HG02798 (cell line): ENCODE measurements at regions not wholly inside any gene's neighbourhood (a gene's known extent, or its start where the extent isn't known, plus 50 kb on each side); places are given as distances from the start of the nearest gene placed in this dataset.
"Not testable (repeated sequence)": the region's sequence is repeated elsewhere in the genome, so short reads cannot be mapped to it uniquely, and the experiment has no call there.

ENCODE experiments used
- ATAC-seq: cut with Tn5 transposase; IDR thresholded peaks from one replicate; pipeline ENCODE4 v1.9.1; 2021; ENCODE audit warnings: mild to moderate bottlenecking; ENCODE audit not compliant: unreplicated experiment, poor library complexity

DNA sequence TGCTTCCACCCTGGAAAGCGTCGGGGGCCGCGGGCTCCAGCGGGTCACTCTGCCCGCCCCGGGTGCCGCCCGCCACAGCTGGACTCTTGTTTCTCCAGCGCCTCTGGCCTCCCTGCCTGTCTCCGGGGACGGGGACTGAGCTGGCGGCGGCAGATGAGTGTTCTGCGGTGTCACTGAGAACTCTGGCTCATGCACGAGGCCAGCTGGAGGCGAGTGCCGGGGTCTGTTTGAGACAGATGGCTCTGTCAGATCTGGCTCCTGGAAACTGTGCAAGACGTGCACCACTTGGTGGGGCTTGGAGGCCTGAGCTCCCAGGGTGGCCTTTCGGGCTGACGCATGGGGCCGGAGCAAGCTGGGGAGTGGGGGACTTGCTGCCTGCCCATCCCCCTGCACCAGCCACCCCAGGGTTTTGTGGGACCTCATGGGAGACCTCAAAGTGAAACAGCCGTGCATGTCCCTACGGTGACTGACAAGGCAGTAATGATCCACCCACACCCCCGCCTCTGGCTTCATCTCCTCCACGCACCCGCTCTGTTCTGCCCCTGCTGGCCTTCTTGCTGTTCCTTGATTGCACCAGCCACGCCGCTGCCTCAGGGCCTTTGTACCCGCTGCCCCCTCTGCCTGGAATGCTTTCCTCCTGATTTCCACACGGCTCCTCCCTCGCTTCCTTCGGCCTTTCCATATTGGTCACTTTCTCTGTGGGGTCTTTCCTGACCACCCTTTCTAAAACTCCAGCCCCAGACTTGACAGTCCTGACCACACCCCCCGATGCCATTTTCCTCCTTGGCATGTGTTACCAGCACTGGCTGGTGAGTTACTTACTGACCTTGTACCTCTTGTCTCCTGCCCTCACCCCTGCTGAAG, 174.9 kb upstream of the CIBAR2 start:
- no peak for ATAC-seq

DNA sequence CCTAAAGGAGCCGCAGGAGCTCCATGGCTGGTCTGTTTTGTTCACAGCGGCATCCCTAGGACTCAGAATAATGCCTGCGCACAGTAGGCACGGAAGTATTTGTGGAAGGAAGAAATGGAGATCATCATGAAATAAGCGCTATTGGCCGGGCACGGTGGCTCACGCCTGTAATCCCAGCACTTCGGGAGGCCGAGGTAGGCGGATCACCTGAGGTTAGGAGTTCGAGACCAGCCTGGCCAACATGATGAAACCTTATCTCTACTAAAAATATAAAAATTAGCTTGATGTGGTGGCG, 175.5 kb upstream of the CIBAR2 start:
- ATAC-seq = not testable (repeated sequence)

DNA sequence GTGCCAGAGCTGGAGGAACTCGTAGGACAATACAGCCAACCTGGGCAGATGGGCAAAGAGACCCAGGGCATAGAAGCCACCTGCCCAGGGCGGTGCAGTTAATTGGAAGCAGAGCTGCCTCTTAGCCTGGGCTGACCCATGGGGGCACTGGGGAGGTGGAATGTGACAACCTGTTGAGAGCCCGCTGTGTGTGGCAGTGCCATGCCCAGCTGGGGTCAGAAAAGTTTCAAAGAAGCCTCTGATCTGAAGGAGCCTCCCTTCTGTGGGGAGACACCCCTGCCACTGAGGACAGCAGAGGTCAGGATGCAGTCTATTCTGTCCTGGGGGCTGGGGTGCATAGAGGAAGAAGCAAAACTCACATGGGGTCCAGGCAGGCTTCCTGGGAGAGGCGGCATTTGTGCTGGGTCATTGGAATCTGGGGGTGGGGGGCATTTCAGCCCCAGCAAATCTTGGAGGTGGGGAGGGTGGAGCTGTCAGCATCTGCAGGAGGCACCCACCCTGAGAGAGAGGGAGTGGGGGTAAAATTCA, 176.1 kb upstream of the CIBAR2 start:
- no peak for ATAC-seq

DNA sequence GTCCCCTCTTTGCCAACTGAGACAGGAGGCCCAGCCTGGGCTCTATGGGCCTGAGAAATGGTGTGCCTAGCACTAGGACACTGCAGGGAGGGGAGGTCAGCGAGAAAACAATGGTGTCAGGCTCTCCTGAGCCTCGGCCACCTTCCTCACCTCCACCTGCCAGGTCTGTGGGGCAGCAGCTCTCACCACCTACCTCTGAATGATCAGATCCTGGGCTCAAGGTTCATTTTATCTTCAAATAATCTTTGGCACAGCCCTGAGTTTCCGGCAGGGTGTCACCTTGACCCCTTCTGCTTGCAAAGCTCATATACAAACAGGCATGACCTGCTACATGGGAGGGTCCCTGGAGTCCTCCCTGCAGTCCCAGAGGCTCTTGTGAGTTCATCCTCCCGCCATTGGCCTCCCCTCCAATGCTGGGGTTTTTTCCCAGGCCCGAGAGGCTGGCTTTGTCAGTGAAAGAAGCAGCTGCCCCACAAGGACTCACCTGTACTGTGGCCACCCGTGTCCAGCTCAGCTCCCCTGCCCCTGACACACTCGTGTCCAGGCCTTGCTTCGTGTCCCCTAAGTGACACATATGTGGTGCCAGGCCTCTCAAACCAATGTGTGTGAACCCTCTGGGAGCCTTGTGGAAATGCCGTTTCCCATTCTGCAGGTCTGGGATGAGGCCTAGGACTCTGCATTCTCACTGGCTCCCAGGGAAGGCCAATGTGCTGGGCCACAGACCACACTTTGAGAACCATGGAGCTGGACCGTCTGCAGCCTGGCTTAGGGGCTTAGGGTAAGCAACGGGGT, 176.8 kb upstream of the CIBAR2 start:
- ATAC-seq = no peak

DNA sequence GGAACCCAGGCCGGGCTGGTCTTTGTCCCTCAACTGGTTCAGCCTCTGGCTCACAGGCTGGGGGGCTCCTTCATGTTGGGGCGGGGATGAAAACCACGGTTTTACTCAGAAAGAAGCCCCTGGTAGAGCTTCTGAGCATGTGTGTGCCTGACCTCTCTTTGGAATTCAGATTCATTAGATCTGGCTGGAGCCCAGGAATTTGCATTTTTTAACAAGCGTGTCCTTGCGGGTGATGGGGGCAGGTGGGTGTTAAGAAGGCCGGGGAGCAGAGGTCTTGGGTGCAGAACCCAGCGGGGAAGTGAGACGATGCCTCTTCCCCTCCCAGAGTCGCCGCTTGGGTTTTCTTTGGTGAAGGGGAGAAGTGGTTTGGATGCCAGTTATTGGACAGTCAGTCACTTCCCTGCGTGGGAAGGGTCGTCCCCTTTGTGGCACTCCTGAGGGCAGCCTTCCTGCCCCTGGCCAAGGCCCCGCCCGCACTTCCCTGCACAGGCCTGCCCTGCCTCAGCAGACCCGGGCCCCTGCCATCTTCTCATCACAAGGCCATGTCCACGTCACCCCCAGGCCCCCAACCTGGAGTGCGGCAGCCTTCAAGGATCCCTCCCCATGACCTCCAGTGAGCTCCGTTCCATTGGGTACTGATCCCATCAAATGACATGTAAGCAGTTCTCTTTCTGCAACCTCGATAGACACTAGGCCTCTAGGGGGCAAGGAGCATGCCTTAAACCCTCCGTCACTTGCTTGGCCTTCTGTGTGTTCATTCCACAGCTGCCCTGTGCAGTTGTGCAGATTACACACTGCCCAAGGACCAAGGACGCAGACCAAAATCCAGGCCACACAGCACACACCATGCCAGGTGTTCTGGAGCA, 177.7 kb upstream of the CIBAR2 start:
- ATAC-seq = no peak

DNA sequence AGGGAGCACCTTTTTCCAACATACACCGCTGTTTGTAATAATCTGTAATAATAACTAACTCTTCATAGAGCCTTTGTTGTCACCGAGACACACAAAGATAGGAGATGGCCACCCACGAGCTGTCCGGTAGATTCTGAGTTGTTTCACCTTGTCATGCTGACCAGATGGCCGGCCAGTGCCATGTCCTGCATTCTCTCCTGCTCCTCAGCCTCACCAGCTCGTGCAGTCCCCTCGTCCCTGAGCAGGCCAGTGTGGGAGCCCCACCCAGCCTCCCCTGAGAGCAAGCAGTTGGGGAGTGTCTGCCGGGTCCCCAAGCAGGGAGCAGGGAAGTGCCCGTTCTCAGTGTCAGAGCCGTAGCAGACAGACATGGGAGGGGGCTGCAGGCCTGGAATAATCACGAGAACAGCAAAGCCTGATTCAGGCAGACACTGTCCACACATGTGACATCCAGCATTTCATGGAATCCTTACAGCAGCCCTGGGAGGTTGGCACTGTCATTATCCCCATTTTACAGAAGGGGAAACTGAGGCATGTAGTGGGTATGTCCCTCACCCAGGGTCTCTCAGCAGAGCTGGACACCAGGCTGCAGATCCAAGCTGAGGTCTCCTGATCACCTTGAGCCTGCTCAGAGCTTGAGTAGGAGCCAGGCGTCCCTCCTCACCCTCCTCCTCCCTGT, 178.5 kb upstream of the CIBAR2 start:
- ATAC-seq = no peak

DNA sequence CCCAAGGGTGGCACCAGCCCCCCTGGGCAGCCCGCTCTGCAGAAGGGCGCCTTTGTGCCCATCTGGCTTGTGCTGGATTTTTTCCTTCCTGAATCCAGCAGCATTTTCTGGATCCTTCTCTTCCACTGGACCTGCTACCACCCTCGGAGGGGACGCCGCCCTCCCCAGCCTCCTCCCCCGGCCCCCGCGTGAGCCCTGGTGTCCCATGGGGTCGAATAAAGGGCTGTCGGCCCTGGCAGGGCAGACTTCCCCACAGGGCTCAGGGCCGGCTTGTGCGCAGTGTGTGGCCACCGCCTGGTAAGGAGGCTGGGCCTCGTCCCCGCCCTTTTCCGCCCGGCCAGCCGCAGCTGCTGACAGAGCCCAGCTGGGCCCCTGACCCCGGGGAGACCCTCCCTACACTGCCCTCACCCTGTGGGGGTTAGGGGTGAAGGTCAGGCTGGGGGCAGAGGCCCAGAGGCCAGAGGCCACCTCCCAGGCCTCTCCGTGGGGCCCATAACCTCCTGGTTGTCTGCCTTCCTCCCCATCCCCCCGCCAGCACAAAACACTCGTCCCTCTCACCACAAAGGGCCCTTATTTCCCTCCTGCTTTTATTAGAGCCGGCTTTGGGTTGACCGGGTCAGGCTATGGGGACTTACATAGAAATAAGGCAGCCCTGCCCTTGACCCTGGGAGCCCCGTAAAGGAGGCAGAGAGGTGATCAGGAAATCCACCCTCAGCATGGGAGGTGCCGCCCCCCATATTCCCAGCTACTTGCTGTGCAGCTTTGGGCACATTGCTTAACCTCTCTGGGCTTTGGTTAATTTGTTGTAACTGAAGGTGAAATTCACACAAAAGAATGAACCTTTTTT, 179.3 kb upstream of the CIBAR2 start:
- no peak for ATAC-seq

DNA sequence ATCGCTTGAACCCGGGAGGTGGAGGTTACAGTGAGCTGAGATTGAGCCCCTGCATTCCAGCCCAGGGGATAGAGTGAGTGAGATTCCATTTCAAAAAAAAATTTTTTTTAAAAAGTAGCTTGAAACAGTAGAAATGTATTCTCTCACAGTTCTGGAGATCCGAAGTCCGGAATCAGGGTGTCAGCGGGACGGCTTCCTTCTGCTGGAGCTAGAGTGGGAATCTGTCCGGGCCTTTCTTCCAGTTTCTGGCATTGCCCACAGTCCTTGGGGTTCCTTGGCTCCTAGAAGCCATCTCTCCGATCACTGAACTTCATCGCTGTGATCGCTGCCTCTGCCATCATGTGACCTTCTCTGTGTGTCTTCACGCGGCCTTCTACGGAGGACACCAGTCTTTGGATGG, 181.2 kb upstream of the CIBAR2 start:
- no peak for ATAC-seq

DNA sequence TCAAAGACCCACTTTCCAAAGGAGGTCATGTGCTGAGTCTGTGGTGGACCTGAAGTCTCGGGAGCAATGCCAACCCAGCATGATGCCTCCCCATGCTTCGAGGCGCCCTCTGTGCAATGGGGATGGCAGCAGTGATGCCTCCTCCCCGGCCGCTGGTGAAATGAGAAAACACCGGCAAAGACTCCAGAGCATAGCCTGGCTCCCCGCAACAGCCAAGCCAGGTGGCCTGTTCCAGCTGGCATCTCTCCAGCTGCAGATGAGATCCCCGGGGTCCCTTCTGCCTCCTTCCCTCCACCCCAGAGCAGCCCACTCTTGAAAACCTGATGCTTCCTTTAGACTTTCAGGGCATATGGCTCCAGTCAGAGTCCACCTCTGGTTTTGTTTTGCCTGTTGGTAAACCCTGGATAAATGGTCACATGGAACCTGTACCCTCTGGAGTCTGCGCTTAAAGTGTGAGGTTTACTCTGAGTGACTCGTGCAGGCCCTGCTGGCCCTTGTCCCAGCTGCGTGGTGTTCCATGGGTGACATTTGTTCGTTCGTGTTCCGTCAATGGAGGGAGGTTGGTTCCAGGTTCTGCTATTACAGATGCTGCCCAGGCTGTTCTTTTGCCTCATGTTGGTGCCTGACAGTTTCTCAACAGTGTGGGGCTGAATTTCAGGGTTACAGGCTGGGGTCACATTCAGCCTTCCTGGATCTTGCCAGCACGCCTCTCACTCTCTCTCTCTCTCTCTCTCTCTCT, 181.8 kb upstream of the CIBAR2 start:
- no peak for ATAC-seq

DNA sequence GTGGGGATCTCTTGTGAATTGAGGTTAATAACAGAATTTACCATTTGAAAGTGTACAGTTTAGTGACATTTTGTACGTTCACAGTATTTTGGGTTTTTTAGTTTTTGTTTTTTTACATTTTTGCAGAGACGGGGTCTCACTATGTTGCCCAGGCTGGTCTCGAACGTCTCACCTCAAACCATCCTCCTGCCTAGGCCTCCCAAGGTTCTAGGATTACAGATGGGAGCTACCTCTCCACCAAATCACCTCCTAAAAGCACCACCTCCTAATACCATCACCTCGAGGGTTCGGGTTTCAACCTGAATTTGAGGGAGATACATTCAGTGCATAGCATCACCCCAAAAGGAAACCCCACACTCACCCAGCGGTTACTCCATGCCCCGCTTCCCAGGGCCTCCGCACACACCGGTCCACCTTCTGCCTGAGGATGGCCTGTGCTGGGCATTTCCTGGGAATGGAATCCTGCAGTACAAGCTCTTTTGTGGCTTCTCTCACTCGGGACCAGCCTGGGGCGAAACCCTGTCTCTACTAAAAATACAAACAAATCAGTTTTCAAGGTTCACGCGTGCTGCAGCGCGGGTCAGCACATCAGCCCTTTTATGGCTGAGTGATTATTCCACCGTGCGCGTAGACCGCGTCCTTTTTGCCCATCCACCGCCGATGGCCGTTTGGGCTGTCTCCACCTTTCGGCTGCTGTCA, 182.7 kb upstream of the CIBAR2 start:
- no peak for ATAC-seq

DNA sequence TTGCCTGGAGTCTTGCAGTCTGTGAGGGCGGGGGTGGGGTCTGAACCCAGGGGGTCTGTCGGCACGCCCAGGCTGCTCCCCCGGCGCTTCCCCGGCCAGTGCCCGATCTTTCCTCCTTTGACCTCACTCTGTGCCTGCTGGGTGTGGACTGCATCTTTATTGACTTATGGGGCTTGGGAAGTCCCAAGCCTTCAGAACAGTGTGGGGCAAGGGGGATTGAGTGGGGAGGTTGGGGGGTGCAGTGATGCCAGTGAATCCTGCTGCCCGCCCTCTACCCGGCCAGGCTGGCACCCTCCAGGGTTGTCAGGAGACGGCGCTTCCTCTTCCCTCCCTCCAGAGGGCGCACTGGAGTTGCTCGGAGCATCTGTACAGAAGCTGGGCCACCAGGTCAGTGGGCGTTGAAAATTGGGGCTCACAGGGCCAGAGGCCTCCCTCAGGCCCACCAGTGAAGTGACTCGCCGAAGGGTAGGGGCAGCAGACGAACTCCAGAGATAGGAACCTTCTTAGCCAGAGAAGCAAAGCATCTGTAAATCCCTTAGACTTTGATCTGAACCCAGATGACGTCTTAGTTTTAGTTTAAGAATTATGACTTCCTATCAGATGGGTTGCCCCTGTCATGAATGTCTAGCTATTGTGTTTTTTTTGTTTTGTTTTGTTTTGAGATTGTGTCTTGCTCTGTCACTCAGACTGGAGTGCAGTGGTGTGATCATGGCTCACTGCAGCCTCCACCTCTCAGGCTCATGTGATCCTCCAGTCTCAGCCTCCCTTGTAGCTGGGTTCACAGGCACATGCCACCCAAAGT, 184.8 kb upstream of the CIBAR2 start:
- no peak for ATAC-seq

DNA sequence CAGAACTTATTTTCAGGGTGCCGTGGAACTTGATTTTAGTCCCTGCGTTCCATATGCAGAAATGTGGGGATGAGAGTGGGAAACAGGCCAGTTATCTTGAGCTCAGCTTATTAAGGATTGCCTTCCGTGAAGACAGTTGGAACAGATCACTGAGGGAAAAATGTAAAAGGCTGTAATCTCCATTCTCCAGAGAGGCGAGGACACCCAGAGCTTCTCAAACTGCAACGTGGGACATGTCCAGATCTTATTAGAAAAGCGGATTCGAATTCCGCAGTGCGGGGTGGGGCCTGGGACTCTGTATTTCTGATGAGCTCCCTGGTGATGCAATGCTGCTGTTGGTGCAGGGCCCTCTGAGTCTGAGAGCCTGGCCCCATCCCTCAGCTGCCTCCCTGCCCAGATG, 185.6 kb upstream of the CIBAR2 start:
- ATAC-seq = no peak

DNA sequence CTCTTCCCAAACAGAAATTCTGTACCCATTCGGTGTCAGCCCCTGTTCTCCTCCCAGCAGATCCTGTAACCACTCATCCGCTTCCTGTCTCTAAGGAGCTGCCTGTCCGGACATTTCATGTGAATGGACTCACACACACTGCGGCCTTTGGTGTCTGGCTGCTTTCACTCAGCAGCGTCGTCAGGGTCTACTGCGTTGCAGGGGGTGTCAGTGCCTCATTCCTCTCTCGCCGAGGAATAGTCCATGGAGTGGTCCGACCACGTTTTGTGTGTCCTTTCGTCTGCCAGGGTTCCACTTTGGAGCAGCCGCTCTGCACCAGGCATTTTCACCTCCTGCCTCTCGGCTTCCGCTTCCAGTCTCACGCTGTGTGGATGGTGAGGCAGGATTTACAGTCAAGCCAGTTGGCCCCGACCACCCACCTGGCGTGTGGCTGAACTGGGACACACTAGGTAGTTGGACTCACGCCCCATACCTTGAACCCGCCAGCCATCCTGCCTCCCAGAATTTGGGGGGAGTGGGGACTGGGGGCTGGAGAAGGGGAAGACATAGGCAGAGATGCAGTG, 188.2 kb upstream of the CIBAR2 start:
- ATAC-seq = no peak

DNA sequence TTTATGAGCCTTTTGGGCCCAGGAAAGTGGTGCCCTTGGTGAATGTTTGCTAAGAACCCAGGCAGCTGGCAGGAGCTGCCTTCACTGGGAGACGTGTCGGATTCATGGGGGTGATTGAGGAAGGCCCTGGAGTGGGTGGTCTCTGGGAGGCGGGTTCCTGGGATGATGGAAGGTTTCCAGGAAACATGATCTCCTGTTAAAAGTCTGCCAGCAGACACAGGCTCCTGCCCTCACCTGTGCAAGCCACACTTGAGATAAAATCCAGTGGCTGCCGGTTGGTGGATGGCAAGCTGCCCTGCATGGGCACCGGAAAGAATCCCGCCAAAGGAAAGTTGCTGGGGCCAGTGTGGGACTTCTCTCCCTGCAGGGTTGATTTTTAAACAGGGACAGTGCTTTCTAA, 189.0 kb upstream of the CIBAR2 start:
- no peak for ATAC-seq

DNA sequence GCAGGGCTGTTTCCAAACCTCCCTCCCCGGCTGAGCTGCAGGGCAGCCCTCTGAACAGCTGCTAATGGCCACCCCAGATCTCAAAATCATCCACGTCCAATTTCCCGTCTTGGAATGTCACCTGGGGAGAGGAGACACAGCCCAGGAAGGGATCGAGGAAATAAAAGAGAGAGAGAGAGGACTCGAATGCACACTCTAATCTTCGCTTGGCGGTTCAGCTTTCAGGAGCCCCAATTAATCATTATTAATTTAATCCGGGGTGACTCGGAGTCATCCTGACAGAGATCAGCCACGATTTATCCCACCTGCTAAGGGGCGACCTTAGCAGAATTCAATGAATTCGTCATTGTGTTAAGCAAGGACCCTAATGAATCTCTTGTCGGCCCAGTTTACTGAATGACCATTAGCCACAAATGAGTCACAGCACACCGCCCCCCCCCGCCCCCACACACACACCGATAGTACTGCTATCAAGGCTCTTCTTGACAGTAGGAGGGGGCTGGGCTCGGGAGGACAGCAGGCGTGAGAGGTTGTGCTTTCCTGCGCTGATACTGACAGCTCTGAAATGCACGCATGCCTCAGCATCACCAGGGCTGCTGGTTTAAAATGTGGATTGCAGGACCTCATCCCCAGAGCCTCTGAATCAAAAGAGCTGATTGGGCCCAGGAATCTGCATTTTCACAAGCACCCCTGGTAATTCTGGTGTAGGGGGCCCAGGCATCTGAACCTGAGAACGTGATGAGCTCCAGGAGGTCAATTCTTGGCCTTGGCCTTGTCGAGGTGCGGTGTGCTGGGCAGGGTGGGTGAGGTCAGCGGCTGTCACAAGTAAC, 190.0 kb upstream of the CIBAR2 start:
- ATAC-seq = no peak

DNA sequence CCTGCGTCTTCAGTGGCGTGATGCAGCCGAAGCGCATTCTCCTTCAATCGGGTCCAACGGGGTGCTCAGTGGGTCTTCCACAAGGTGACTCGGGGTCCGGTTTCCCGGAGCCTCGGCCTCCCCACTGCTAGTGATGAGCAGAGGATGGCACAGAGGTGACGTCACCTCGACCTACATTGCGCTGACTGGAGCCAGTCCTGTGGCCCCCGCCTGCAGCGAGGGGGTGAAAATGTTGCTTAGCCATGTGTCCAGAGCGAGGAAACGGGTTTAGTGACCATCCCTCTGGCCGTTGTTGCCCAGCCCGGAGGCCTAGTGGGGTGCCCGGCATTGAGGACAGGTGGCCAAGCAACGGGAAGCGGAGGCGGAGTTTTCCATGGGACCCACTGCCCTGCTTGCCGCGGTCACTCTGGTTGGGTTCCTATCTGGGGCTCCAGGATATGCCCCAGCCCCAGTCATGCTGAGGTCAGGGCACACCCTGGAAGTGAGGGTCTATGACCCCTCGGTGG, 190.6 kb upstream of the CIBAR2 start:
- peak; percentile 10 for ATAC-seq
